Lung (tissue), 11 donors: ENCODE measurements at regions not wholly inside any gene's neighbourhood (a gene's known extent, or its start where the extent isn't known, plus 50 kb on each side); places are given as distances from the start of the nearest gene placed in this dataset.

ENCODE experiments used
- ATAC-seq: fragments of 200-7000 bp; cut with Tn5 transposase; one replicate; pipeline ENCODE4 v1.9.1; 2020; ENCODE audit warnings: moderate number of reproducible peaks; ENCODE audit not compliant: insufficient read depth, low FRiP score
- DNase-seq, 3 donors: peaks; one replicate each; pipeline ENCODE4 v3.0.0-alpha.2; 2013 to 2017
- H3K27ac ChIP-seq, 2 donors: one replicate each; pipeline ENCODE4 v1.5.1; 2013; ENCODE audit warnings: mild to moderate bottlenecking in 2 of 2, moderate library complexity in 2 of 2, control low read depth in 1 of 2, inconsistent platforms in 1 of 2, low read depth in 1 of 2, low read length in 1 of 2
- H3K27me3 ChIP-seq, 3 donors: one replicate each; pipeline ENCODE4 v1.5.1; 2013; ENCODE audit warnings: low read length in 2 of 3; ENCODE audit not compliant: control insufficient read depth in 3 of 3, insufficient read depth in 3 of 3
- H3K36me3 ChIP-seq, 4 donors: one replicate each; pipeline ENCODE4 v1.5.1; 2013; ENCODE audit warnings: low read length in 4 of 4, mild to moderate bottlenecking in 1 of 4, moderate library complexity in 1 of 4; ENCODE audit not compliant: control insufficient read depth in 4 of 4, insufficient read depth in 4 of 4
- H3K4me1 ChIP-seq, 5 donors: one replicate each; pipeline ENCODE4 v1.5.1; 2013; ENCODE audit warnings: low read length in 5 of 5, mild to moderate bottlenecking in 2 of 5, moderate library complexity in 1 of 5; ENCODE audit not compliant: control insufficient read depth in 5 of 5, insufficient read depth in 5 of 5
- H3K4me3 ChIP-seq: one replicate; pipeline ENCODE4 v1.5.1; 2013; ENCODE audit warnings: mild to moderate bottlenecking, control low read depth, moderate library complexity
- H3K9ac ChIP-seq, 2 donors: one replicate each; pipeline ENCODE4 v1.5.1; 2013; ENCODE audit warnings: low read length in 2 of 2, control low read depth in 1 of 2; ENCODE audit not compliant: insufficient read depth in 1 of 2
- H3K9me3 ChIP-seq, 4 donors: one replicate each; pipeline ENCODE4 v1.5.1; 2013; ENCODE audit warnings: low read length in 3 of 4, mild to moderate bottlenecking in 1 of 4, moderate library complexity in 1 of 4; ENCODE audit not compliant: control insufficient read depth in 4 of 4, insufficient read depth in 3 of 4
- WGBS, 2 donors: extraction: QIAGEN DNeasy Blood & Tissue Kit; methylation state at CpG; one replicate each; pipeline ENCODE4 v1.1.7; 2013; 5-methylcytosine and 5-hydroxymethylcytosine counted together
- TF ChIP-seq, protein P1 (sequence below): IDR thresholded peaks from 2 replicates; pipeline ENCODE4 v1.5.1; 2012; ENCODE audit warnings: mild to moderate bottlenecking; ENCODE audit errors: control extremely low read depth, extremely low read depth
- donor health status: control.
- donor health status: control.
- donor health status: Bipolar disorder and iron deficiency.
- donor health status: healthy.
- donor health status: DM: yes; HTN: yes; CAD: no.

DNA sequence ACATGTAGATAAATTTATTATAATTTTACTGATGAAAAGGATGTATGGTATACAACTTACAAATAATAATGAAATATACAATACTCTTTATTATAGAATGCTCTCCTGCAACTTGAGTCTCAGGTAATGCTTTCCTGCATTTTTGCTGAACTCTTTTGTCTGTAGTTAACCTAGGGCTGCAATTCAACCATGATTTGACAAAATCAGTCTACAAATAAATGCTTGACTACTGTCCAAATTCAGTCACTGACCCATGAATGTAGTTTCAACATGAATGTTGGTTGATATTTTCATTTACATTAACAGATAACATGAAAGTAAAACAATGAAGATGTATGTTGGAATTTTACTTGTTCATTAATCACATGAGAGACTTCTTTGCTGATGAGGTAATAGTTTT is 320.9 kb downstream of the ZSWIM6 start:
- Histone ChIP-seq H3K9ac (no peak overlapping the region), H3K27ac (no peak overlapping the region), H3K4me3 (no peak overlapping the region), H3K27me3 (no peaks in the 10 kb centered on the region), H3K4me1 (no peaks in the 10 kb centered on the region), H3K9me3 (no peaks in the 10 kb centered on the region), H3K36me3 (no peaks in the 10 kb centered on the region)
- ATAC-seq: no peak
- TF ChIP-seq, protein P1, sequence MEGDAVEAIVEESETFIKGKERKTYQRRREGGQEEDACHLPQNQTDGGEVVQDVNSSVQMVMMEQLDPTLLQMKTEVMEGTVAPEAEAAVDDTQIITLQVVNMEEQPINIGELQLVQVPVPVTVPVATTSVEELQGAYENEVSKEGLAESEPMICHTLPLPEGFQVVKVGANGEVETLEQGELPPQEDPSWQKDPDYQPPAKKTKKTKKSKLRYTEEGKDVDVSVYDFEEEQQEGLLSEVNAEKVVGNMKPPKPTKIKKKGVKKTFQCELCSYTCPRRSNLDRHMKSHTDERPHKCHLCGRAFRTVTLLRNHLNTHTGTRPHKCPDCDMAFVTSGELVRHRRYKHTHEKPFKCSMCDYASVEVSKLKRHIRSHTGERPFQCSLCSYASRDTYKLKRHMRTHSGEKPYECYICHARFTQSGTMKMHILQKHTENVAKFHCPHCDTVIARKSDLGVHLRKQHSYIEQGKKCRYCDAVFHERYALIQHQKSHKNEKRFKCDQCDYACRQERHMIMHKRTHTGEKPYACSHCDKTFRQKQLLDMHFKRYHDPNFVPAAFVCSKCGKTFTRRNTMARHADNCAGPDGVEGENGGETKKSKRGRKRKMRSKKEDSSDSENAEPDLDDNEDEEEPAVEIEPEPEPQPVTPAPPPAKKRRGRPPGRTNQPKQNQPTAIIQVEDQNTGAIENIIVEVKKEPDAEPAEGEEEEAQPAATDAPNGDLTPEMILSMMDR: no peak
- no peak for DNase-seq

DNA sequence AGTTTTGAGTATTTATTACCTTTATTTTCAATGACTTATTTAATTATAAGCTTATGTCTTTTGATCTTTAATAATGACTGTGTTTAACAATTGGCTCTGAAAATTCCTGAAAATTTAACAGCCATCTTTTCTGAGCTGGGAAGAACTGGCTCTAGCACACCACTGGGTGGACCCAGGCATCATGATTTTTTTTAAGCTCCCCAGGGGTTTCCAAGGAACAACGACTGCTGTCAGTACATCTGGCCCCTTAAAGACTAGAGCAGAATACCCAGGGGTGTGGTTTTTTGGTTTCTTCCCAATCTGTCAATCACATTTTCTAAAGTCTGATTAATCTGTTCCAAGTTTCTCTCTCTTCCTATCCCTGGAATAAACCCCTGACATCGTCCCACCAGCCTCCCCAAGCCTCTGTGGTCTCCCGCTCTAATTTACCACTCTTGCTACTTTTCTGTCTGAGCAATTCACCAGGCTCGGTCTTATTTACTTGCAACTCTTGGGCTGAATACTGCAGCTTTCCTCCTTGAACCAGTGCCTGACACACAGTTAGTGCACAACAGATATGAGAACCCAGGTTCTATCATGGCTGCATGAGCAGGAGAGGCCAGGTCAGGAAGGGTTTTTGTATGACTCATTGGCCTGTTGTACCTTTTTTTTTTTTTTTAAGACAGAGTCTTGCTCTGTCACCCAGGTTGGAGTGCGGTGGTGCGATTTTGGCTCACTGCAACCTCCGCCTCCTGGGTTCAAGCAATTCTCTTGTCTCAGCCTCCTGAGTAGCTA is 321.9 kb downstream of the ZSWIM6 start:
- no peak for ATAC-seq
- no peak overlapping the region for H3K4me3 ChIP-seq
- H3K4me1 ChIP-seq: no peaks in the 10 kb centered on the region
- WGBS, 2 donors: 91 to 92% methylated on average over 7 of the region's 7 CpGs
- H3K9me3 ChIP-seq: no peaks in the 10 kb centered on the region
- no peaks in the 10 kb centered on the region for H3K27me3 ChIP-seq
- H3K27ac ChIP-seq: no peak overlapping the region
- no peak overlapping the region for H3K9ac ChIP-seq
- DNase-seq: no peak
- TF ChIP-seq, protein P1: no peak
- no peaks in the 10 kb centered on the region for H3K36me3 ChIP-seq

DNA sequence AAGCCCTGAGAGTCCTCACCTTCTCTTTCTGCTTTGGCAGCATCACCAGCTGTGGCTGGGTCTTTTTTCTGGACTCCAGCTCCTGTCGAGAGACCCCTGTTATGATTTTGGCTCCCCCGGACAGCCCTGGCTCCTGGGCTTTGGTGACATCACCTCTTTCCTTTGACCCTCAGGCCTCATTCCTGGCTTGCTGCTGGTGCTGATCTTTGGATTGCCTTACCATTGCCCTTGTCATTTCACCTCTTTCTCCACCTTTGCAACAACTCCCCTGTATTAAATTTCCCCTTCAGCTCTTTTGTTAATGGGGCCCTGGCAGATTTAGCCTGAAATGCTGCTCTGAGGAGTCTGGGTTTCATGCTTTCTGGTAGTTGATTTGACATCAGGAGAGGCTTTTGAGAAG is 322.8 kb downstream of the ZSWIM6 start:
- H3K27ac ChIP-seq: no peak overlapping the region
- DNase-seq (no peak), ATAC-seq (no peak)
- H3K36me3 ChIP-seq: no peaks in the 10 kb centered on the region
- no peaks in the 10 kb centered on the region for H3K4me1 ChIP-seq
- H3K9ac ChIP-seq: no peak overlapping the region
- TF ChIP-seq, protein P1: no peak
- no peaks in the 10 kb centered on the region for H3K9me3 ChIP-seq
- WGBS, 2 donors: 93 to 96% methylated on average over 2 of the region's 2 CpGs
- H3K27me3 ChIP-seq: no peaks in the 10 kb centered on the region
- no peak overlapping the region for H3K4me3 ChIP-seq

DNA sequence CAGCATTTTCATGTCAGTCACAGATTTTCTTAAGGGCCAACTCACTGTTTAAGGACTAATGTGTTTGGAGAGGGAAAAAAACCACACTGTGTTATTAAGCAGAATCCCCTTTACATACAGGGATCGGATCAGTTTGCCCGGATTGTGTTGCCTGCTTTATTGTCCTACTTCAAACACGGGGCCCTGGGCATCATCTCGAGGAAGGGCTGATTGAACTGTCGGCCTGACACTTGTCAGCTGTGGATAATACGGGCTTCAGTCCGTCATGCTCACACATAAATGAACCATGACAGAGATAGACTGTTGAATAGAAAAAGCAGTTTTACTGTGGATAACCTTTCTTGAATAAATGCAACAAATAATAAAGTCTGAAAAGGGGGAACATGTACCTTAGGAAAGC is 325.0 kb downstream of the ZSWIM6 start:
- Histone ChIP-seq H3K27me3 (no peaks in the 10 kb centered on the region), H3K36me3 (no peaks in the 10 kb centered on the region), H3K27ac (no peak overlapping the region), H3K9me3 (no peaks in the 10 kb centered on the region), H3K4me3 (no peak overlapping the region), H3K4me1 (no peaks in the 10 kb centered on the region), H3K9ac (no peak overlapping the region)
- TF ChIP-seq, protein P1: no peak
- DNase-seq: no peak
- no peak for ATAC-seq
- 90 to 92% methylated on average over 7 of the region's 7 CpGs for WGBS, 2 donors
